Gastrocnemius medialis (tissue), 4 donors: ENCODE measurements at regions not wholly inside any gene's neighbourhood (a gene's known extent, or its start where the extent isn't known, plus 50 kb on each side); places are given as distances from the start of the nearest gene placed in this dataset.

Experiments used
- ATAC-seq, 2 donors: fragments of 150-250 bp; one replicate each; pipeline ENCODE4 v1.9.1; 2016
- DNase-seq, 2 donors: peaks; one replicate each; pipeline ENCODE4 v3.0.0-alpha.2; 2019
- H3K27ac ChIP-seq, 4 donors: fragments of 200-600 bp; sonication (generic); 1 replicate in 1 of 4; 2 replicates in 3 of 4; pipeline ENCODE4 v1.5.1; 2016 to 2018; ENCODE audit warnings: mild to moderate bottlenecking in 2 of 4, moderate library complexity in 1 of 4
- H3K27me3 ChIP-seq, 3 donors: fragments of 200-600 bp; sonication (generic) in 2 of 3; 1 replicate in 1 of 3; 2 replicates in 2 of 3; pipeline versions ENCODE4 v1.5.1 to v1.6.0; 2016 to 2019; ENCODE audit warnings: mild to moderate bottlenecking in 1 of 3, moderate library complexity in 1 of 3
- H3K36me3 ChIP-seq, 2 donors: fragments of 200-600 bp; sonication (generic) in 1 of 2; one replicate each; pipeline ENCODE4 v1.5.1; 2017 to 2018
- H3K4me1 ChIP-seq, 2 donors: fragments of 200-600 bp; sonication (generic) in 1 of 2; one replicate each; pipeline ENCODE4 v1.5.1; 2016 to 2017; ENCODE audit warnings: mild to moderate bottlenecking in 2 of 2
- H3K4me3 ChIP-seq, 4 donors: fragments of 200-600 bp; sonication (generic) in 3 of 4; 1 replicate in 1 of 4; 2 replicates in 3 of 4; pipeline ENCODE4 v1.5.1; 2016 to 2019; ENCODE audit warnings: mild to moderate bottlenecking in 2 of 4
- H3K9me3 ChIP-seq, 3 donors: fragments of 200-600 bp; sonication (generic) in 2 of 3; 1 replicate in 1 of 3; 2 replicates in 2 of 3; pipeline ENCODE4 v1.5.1; 2016 to 2019
- POLR2A ChIP-seq, 2 donors: fragments of 450-650 bp; IDR thresholded peaks; one replicate each; pipeline ENCODE4 v1.6.1; 2017; ENCODE audit warnings: antibody characterized with exemption in 2 of 2, mild to moderate bottlenecking in 2 of 2, moderate library complexity in 2 of 2
- in situ Hi-C, 4 donors: fragments of 200-750 bp; cut with MboI; loops; one replicate each; pipeline versions ENCODE4 v1.15.0 to v1.8.0; 2017; ENCODE audit warnings: low sequenced_read_pairs in 4 of 4
- intact Hi-C: fragments of 100-400 bp; cut with DNase I; formaldehyde crosslinking; loops from one replicate; pipeline ENCODE4 v1.15.1; 2023; ENCODE audit warnings: low total_unique reads
- TF ChIP-seq, protein P1 (sequence below), 5 experiments: fragments of 450-650 bp in 3 of 5; fragments of 200-600 bp in 2 of 5; sonication (generic) in 2 of 5; IDR thresholded peaks in 4 of 5; conservative IDR thresholded peaks in 1 of 5; 1 replicate in 4 of 5; 2 replicates in 1 of 5; pipeline ENCODE4 v1.5.1; 2016 to 2019; ENCODE audit warnings: antibody characterized with exemption in 5 of 5, mild to moderate bottlenecking in 3 of 5, moderate library complexity in 3 of 5

DNA sequence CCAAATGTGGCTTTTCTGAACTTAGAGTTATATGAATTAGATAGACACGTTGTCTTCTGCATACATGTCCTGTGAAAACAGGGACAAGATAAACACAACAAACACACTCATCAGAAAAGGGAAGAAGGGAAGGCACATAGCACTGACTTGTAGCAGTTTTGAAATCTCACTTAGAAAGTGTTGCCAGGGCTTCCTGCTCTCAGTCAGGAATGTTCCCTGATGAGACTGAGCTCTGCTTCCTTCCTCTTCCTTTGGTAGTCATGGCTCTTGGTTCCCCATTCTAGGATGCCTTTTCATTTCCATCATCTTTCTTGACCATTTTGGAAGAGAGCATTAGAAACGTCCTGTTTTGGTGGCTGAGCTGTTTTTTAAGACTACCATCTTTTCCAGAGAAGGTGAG lies 233.8 kb upstream of the LYZL1 start:
- DNase-seq = no peak
- Histone ChIP-seq H3K27me3 (no peaks in the 10 kb centered on the region), H3K36me3 (no peaks in the 10 kb centered on the region), H3K4me3 (no peak overlapping the region), H3K27ac (no peak overlapping the region), H3K9me3 (no peaks in the 10 kb centered on the region), H3K4me1 (no peaks in the 10 kb centered on the region)
- intact Hi-C loops (no loop called here), in situ Hi-C loops (no loop called here)
- no peak for ATAC-seq
- TF ChIP-seq, protein P1, sequence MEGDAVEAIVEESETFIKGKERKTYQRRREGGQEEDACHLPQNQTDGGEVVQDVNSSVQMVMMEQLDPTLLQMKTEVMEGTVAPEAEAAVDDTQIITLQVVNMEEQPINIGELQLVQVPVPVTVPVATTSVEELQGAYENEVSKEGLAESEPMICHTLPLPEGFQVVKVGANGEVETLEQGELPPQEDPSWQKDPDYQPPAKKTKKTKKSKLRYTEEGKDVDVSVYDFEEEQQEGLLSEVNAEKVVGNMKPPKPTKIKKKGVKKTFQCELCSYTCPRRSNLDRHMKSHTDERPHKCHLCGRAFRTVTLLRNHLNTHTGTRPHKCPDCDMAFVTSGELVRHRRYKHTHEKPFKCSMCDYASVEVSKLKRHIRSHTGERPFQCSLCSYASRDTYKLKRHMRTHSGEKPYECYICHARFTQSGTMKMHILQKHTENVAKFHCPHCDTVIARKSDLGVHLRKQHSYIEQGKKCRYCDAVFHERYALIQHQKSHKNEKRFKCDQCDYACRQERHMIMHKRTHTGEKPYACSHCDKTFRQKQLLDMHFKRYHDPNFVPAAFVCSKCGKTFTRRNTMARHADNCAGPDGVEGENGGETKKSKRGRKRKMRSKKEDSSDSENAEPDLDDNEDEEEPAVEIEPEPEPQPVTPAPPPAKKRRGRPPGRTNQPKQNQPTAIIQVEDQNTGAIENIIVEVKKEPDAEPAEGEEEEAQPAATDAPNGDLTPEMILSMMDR (IDR thresholded peaks at IDR 0.05 in 4 of 5, conservative IDR thresholded peaks at IDR 0.05 in 1 of 5) = no peak
- no peak for TF ChIP-seq POLR2A (IDR thresholded peaks at IDR 0.05)

DNA sequence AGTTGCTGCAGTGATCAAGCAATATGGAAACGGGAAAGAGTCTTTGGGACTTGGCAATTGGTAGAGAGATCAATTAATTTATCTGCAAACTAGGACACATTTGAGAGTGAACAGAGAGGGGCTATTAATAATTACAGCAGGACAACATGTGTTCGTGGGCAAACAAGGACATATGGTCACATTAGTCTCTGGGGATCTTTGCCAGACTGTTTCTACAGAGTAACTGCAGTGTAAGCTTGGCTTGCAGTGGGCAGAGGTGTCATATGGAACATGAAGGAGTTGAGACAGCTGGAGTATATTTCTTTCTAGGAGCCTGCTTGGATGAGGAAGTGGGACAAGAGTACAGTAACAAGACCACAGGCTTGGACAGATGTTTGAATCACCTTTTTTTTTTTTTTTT lies 232.1 kb upstream of the LYZL1 start:
- in situ Hi-C loops = no loop called here
- no peaks in the 10 kb centered on the region for H3K4me1 ChIP-seq
- H3K9me3 ChIP-seq = no peaks in the 10 kb centered on the region
- no peaks in the 10 kb centered on the region for H3K27me3 ChIP-seq
- no peak overlapping the region for H3K4me3 ChIP-seq
- intact Hi-C loops = no loop called here
- TF ChIP-seq POLR2A (IDR thresholded peaks at IDR 0.05) = no peak
- TF ChIP-seq, protein P1 (IDR thresholded peaks at IDR 0.05 in 4 of 5, conservative IDR thresholded peaks at IDR 0.05 in 1 of 5) = no peak
- no peak for ATAC-seq
- H3K36me3 ChIP-seq = no peaks in the 10 kb centered on the region
- H3K27ac ChIP-seq = no peak overlapping the region
- DNase-seq = no peak

DNA sequence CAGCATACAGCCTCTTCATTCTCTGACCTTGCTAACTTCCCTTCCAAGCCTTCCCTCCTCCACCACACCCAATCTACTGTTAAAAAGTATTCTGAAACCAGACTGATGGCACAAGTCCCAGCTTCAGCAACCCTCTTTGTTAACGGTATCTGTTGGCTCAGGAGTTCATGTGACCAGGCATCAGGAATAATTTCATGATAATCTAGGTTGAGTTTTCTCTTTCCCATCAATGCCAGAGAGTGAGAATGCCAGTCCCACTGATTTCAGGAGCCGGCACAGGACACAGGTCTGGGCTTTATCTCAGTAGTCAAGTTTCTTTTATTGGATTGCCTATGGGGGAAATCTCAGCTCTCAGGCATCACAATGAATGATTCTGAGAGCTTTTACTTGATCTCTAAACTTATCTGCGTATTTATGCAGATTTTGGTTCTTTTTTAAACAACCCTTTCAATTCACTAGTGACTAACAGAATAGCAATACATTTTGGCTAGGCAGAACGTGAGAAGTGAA lies 231.0 kb upstream of the LYZL1 start:
- in situ Hi-C loops = no loop called here
- H3K27ac ChIP-seq = no peak overlapping the region

DNA sequence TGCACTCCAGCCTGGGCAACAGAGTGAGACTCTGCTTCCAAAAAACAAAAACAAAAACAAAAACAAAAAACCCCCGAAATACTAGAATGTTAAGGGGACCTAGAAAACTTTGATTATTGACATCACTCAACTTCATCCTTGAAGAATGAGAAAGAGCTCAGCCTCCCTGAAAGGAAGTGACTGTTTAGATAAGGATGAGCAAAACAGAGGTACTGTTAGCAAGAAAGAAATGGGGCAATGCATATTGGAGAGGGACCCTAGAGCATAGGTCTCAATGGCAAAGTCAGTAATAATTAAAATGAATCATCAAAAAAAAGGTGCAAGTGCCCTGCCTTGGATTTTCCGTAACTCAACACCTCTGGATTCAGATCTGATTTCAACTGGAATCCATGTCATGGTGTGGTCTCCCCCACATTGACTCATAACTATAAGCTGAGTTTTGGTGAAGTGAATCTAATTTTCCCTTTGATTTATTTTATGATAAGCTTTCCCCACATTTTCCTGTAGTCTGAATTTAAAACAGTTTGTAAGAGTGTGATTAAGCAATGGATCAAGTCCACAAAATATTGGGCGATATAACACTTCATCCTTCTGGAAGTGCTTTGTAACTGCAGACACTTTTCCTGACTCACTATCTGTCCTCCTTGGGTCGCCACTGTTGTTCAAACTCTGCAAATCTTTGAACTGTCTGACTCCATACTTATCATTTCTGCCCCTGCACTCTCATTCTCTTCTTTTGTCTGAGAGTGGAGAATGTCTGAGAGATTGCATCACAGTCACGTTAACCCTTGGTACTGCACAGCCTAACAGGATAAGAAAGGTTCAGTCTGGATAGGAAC lies 224.8 kb upstream of the LYZL1 start:
- ATAC-seq = no peak
- no peaks in the 10 kb centered on the region for H3K27me3 ChIP-seq
- TF ChIP-seq, protein P1 (IDR thresholded peaks at IDR 0.05 in 4 of 5, conservative IDR thresholded peaks at IDR 0.05 in 1 of 5) = no peak
- no peak for TF ChIP-seq POLR2A (IDR thresholded peaks at IDR 0.05)
- intact Hi-C loops (no loop called here), in situ Hi-C loops (no loop called here)
- H3K36me3 ChIP-seq = no peaks in the 10 kb centered on the region
- H3K27ac ChIP-seq = no peak overlapping the region
- H3K9me3 ChIP-seq = no peaks in the 10 kb centered on the region
- H3K4me3 ChIP-seq = no peak overlapping the region
- no peak for DNase-seq
- no peaks in the 10 kb centered on the region for H3K4me1 ChIP-seq

More for the DNA sequence above, 231.0 kb upstream of the LYZL1 start:
- Histone ChIP-seq H3K4me3 (no peak overlapping the region), H3K27me3 (no peaks in the 10 kb centered on the region), H3K9me3 (no peaks in the 10 kb centered on the region), H3K36me3 (no peaks in the 10 kb centered on the region), H3K4me1 (no peaks in the 10 kb centered on the region)
- DNase-seq (no peak), ATAC-seq (no peak)
- intact Hi-C loops = no loop called here
- TF ChIP-seq, protein P1 (IDR thresholded peaks at IDR 0.05 in 4 of 5, conservative IDR thresholded peaks at IDR 0.05 in 1 of 5) = no peak
- no peak for TF ChIP-seq POLR2A (IDR thresholded peaks at IDR 0.05)
